ENCODE measurements at regions not wholly inside any gene's neighbourhood (a gene's known extent, or its start where the extent isn't known, plus 50 kb on each side); places are given as distances from the start of the nearest gene placed in this dataset.

- ChIA-PET CTCF (no interaction called here), POLR2A (no interaction called here)
- DNase-seq (ENCODE audit: low read depth in 1 of 2, low spot score in 1 of 2), result no peak
- H3K4me2 ChIP-seq, result no peak overlapping the region
- WGBS (ENCODE audit: missing lambda C conversion rate), result 34% methylated on average over 2 of the region's 2 CpGs
- TF ChIP-seq, protein P1, sequence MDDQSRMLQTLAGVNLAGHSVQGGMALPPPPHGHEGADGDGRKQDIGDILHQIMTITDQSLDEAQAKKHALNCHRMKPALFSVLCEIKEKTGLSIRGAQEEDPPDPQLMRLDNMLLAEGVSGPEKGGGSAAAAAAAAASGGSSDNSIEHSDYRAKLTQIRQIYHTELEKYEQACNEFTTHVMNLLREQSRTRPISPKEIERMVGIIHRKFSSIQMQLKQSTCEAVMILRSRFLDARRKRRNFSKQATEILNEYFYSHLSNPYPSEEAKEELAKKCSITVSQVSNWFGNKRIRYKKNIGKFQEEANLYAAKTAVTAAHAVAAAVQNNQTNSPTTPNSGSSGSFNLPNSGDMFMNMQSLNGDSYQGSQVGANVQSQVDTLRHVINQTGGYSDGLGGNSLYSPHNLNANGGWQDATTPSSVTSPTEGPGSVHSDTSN (IDR thresholded peaks at IDR 0.05), result no peak
- no peak for TF ChIP-seq EHMT2 (IDR thresholded peaks at IDR 0.05; ENCODE audit: low read depth)
- no peak for TF ChIP-seq FOSL2 (IDR thresholded peaks at IDR 0.05)
- no peak for TF ChIP-seq FOSL2 (CRISPR knock-in tag; IDR thresholded peaks at IDR 0.05)
- no peak for TF ChIP-seq ZNF302 (CRISPR knock-in tag; IDR thresholded peaks at IDR 0.05)
- TF ChIP-seq MAZ (IDR thresholded peaks at IDR 0.05; ENCODE audit: borderline replicate concordance, low read depth, low read length), result no peak
- TF ChIP-seq CBX8 (IDR thresholded peaks at IDR 0.05), result no peak
- ATAC-seq, result no peak
- H3K27ac ChIP-seq, result no peak overlapping the region
- no peaks in the 10 kb centered on the region for H3K9me3 ChIP-seq
- no peak for FAIRE-seq
- H3K4me3 ChIP-seq, result no peak overlapping the region
- no peaks in the 10 kb centered on the region for H3K4me1 ChIP-seq
Measured at GRCh38 chr4:11152684-11153083, 276.0 kb downstream of the HS3ST1 start.

DNA sequence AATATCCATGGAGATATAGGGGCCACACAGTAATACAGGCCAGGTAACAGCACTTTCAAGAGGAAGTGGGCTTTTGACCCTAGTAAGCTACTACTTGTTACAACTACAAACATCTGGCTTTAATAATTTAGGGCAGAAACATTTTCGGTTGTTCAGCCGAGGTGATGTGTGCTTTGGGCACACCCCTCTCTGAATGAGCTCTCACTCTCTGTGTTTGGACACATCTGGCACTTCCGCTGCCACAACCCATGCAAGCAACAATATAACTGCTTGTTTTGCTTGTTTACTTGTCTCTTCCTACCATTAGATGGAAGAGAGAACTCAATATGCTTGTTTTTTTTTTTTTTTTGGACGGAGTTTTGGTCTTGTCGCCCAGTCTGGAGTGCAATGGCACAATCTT, 277.2 kb downstream of the HS3ST1 start:
- ATAC-seq (no peak), DNase-seq (ENCODE audit: low read depth in 1 of 2, low spot score in 1 of 2) (no peak), FAIRE-seq (no peak)
- Histone ChIP-seq H3K4me1 (no peaks in the 10 kb centered on the region), H3K4me3 (no peak overlapping the region), H3K4me2 (no peak overlapping the region), H3K9me3 (no peaks in the 10 kb centered on the region), H3K27ac (no peak overlapping the region)
- ChIA-PET CTCF (interaction anchor here (0.6 kb wide), 1 partner anchor 524 kb away, joined by 3 read pairs; no protein-coding TSS in a partner anchor), POLR2A (no interaction called here)
- no peak for TF ChIP-seq RAD21 (conservative IDR thresholded peaks at IDR 0.05 in 1 of 2, IDR thresholded peaks at IDR 0.05 in 1 of 2)
- TF ChIP-seq ZC3H11A (IDR thresholded peaks at IDR 0.05), result no peak
- TF ChIP-seq SMC3 (IDR thresholded peaks at IDR 0.05), result no peak
- TF ChIP-seq, protein P2, sequence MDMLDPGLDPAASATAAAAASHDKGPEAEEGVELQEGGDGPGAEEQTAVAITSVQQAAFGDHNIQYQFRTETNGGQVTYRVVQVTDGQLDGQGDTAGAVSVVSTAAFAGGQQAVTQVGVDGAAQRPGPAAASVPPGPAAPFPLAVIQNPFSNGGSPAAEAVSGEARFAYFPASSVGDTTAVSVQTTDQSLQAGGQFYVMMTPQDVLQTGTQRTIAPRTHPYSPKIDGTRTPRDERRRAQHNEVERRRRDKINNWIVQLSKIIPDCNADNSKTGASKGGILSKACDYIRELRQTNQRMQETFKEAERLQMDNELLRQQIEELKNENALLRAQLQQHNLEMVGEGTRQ (IDR thresholded peaks at IDR 0.05), result no peak
- TF ChIP-seq FOSB (CRISPR knock-in tag; IDR thresholded peaks at IDR 0.05), result no peak
- no peak for TF ChIP-seq CHD2 (IDR thresholded peaks at IDR 0.05; ENCODE audit: low read length, partially characterized antibody)
- TF ChIP-seq, protein P3, sequence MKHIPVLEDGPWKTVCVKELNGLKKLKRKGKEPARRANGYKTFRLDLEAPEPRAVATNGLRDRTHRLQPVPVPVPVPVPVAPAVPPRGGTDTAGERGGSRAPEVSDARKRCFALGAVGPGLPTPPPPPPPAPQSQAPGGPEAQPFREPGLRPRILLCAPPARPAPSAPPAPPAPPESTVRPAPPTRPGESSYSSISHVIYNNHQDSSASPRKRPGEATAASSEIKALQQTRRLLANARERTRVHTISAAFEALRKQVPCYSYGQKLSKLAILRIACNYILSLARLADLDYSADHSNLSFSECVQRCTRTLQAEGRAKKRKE (CRISPR knock-in tag; IDR thresholded peaks at IDR 0.05; ENCODE audit: low read depth), result no peak
- no peak for TF ChIP-seq EHMT2 (IDR thresholded peaks at IDR 0.05; ENCODE audit: low read depth)
- no peak for TF ChIP-seq ZFP36 (IDR thresholded peaks at IDR 0.05; ENCODE audit: borderline replicate concordance, partially characterized antibody)
- TF ChIP-seq, protein P4, sequence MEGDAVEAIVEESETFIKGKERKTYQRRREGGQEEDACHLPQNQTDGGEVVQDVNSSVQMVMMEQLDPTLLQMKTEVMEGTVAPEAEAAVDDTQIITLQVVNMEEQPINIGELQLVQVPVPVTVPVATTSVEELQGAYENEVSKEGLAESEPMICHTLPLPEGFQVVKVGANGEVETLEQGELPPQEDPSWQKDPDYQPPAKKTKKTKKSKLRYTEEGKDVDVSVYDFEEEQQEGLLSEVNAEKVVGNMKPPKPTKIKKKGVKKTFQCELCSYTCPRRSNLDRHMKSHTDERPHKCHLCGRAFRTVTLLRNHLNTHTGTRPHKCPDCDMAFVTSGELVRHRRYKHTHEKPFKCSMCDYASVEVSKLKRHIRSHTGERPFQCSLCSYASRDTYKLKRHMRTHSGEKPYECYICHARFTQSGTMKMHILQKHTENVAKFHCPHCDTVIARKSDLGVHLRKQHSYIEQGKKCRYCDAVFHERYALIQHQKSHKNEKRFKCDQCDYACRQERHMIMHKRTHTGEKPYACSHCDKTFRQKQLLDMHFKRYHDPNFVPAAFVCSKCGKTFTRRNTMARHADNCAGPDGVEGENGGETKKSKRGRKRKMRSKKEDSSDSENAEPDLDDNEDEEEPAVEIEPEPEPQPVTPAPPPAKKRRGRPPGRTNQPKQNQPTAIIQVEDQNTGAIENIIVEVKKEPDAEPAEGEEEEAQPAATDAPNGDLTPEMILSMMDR (IDR thresholded peaks at IDR 0.05), result no peak
- TF ChIP-seq BHLHE40 (IDR thresholded peaks at IDR 0.05; ENCODE audit: low read depth, low read length), result no peak
- TF ChIP-seq HOXA7 (CRISPR knock-in tag; IDR thresholded peaks at IDR 0.05), result no peak
- TF ChIP-seq TP53 (CRISPR knock-in tag; IDR thresholded peaks at IDR 0.05), result no peak
- TF ChIP-seq GATA3 (IDR thresholded peaks at IDR 0.05; ENCODE audit: borderline replicate concordance), result no peak
- TF ChIP-seq CBX8 (IDR thresholded peaks at IDR 0.05), result no peak
- no peak for TF ChIP-seq HES2 (IDR thresholded peaks at IDR 0.05)
- no peak for TF ChIP-seq MYC (IDR thresholded peaks at IDR 0.05; ENCODE audit: borderline replicate concordance, low read length)
- TF ChIP-seq ESRRA (IDR thresholded peaks at IDR 0.05; ENCODE audit: borderline replicate concordance, low read length), result no peak
- TF ChIP-seq HDAC2 (IDR thresholded peaks at IDR 0.05), result no peak
- TF ChIP-seq JUN (IDR thresholded peaks at IDR 0.05), result no peak
- WGBS (ENCODE audit: missing lambda C conversion rate), result 2% methylated on average over 5 of the region's 5 CpGs

Data from A549 (cell line).